Upper lobe of left lung (tissue), 6 donors: ENCODE measurements at regions not wholly inside any gene's neighbourhood (a gene's known extent, or its start where the extent isn't known, plus 50 kb on each side); places are given as distances from the start of the nearest gene placed in this dataset.

Experiments used
- ATAC-seq, 2 donors: fragments of 200-7000 bp; cut with Tn5 transposase; one replicate each; pipeline ENCODE4 v1.9.1; 2022; ENCODE audit warnings: mild to moderate bottlenecking in 2 of 2, moderate library complexity in 2 of 2; ENCODE audit not compliant: low FRiP score in 2 of 2
- DNase-seq, 2 donors: peaks; one replicate each; pipeline ENCODE4 v3.0.0-alpha.2; 2019 to 2020
- H3K27ac ChIP-seq, 4 donors: fragments of 200-600 bp; sonication (generic); one replicate each; pipeline ENCODE4 v1.5.1; 2016 to 2019
- H3K27me3 ChIP-seq, 4 donors: fragments of 200-600 bp; sonication (generic); one replicate each; pipeline ENCODE4 v1.5.1; 2017 to 2019
- H3K36me3 ChIP-seq, 4 donors: fragments of 200-600 bp; sonication (generic); one replicate each; pipeline ENCODE4 v1.5.1; 2016 to 2019
- H3K4me1 ChIP-seq, 4 donors: fragments of 200-600 bp; sonication (generic); one replicate each; pipeline ENCODE4 v1.5.1; 2018 to 2019
- H3K4me3 ChIP-seq, 4 donors: fragments of 200-600 bp; sonication (generic); one replicate each; pipeline ENCODE4 v1.5.1; 2017 to 2019; ENCODE audit warnings: mild to moderate bottlenecking in 2 of 4, moderate library complexity in 1 of 4
- H3K9me3 ChIP-seq, 4 donors: fragments of 200-600 bp; sonication (generic); one replicate each; pipeline ENCODE4 v1.5.1; 2018 to 2019
- EP300 ChIP-seq, 4 donors: sonication (generic); formaldehyde crosslinking; IDR thresholded peaks; one replicate each; pipeline ENCODE4 v1.5.1; 2017; ENCODE audit warnings: antibody characterized with exemption in 4 of 4, control low read depth in 2 of 4
- POLR2A ChIP-seq, 4 donors: fragments of 450-650 bp; IDR thresholded peaks; one replicate each; pipeline ENCODE4 v1.5.1; 2016 to 2017; ENCODE audit warnings: antibody characterized with exemption in 4 of 4, mild to moderate bottlenecking in 2 of 4
- POLR2AphosphoS5 ChIP-seq, 2 donors: sonication (generic); formaldehyde crosslinking; IDR thresholded peaks; one replicate each; pipeline ENCODE4 v1.5.1; 2017; ENCODE audit warnings: antibody characterized with exemption in 2 of 2
- WGBS, 2 donors: methylation state at CpG; one replicate each; pipeline ENCODE4 v1.1.5; 2017 to 2018; 5-methylcytosine and 5-hydroxymethylcytosine counted together
- TF ChIP-seq, protein P1 (sequence below), 6 experiments: fragments of 450-650 bp in 4 of 6; fragments of 200-600 bp in 2 of 6; sonication (generic) in 2 of 6; IDR thresholded peaks; one replicate each; pipeline ENCODE4 v1.5.1; 2016 to 2019; ENCODE audit warnings: antibody characterized with exemption in 6 of 6
- donor health status: DM: no; HTN: no; CAD: no; lungs with moderate emphysema.
- donor health status: DM: no; HTN: yes; CAD: no; lungs with severe emphysema.

DNA sequence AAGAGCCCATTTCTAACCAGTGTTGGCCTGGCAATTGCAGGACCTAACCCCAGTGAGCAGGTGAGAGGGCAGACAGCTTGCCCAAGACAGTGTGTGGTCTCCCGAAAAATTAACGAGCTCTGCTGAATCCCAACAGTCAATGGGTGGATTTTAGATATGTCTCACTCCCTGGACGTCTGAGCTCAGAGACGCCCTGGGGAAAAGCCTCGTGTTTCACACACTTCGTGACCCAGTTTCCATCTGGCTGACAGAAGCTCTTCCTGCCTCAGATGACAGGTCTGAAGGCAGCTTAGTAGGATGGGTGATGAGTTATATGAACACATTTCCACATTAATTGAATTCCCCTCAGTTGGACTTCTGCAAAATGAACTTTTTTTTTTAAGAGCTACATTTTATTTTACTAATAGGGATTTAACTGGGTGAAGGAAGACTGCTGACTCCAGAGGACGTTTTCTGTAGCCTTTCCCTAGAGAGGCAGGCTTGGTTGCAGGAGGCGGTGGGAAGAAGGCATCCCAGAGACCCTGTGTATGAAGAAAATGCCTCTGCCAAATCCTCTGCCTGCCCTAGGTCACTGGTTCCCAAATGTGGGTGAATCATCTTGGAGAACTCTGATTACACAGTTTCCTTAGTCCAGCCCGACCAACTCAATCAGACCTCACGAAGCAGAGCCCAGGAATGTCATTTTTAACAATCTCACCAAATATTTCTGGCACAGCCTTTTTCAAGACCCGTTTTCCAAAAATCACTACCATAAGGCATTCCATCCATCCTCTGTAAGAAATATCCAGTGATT lies 71.7 kb upstream of the LY86 start:
- WGBS, 2 donors, result 68 to 77% methylated on average over 11 of the region's 11 CpGs
- TF ChIP-seq EP300 (IDR thresholded peaks at IDR 0.05), result no peak
- TF ChIP-seq, protein P1, sequence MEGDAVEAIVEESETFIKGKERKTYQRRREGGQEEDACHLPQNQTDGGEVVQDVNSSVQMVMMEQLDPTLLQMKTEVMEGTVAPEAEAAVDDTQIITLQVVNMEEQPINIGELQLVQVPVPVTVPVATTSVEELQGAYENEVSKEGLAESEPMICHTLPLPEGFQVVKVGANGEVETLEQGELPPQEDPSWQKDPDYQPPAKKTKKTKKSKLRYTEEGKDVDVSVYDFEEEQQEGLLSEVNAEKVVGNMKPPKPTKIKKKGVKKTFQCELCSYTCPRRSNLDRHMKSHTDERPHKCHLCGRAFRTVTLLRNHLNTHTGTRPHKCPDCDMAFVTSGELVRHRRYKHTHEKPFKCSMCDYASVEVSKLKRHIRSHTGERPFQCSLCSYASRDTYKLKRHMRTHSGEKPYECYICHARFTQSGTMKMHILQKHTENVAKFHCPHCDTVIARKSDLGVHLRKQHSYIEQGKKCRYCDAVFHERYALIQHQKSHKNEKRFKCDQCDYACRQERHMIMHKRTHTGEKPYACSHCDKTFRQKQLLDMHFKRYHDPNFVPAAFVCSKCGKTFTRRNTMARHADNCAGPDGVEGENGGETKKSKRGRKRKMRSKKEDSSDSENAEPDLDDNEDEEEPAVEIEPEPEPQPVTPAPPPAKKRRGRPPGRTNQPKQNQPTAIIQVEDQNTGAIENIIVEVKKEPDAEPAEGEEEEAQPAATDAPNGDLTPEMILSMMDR (IDR thresholded peaks at IDR 0.05), result no peak
- TF ChIP-seq POLR2AphosphoS5 (IDR thresholded peaks at IDR 0.05), result no peak
- no peak for TF ChIP-seq POLR2A (IDR thresholded peaks at IDR 0.05)
- ATAC-seq, result peak in 1 of 2 donors; percentile 78
- Histone ChIP-seq H3K9me3 (no peaks in the 10 kb centered on the region), H3K27me3 (no peaks in the 10 kb centered on the region), H3K27ac (no peak overlapping the region), H3K36me3 (no peaks in the 10 kb centered on the region), H3K4me3 (no peak overlapping the region), H3K4me1 (no peaks in the 10 kb centered on the region)
- DNase-seq, result no peak

DNA sequence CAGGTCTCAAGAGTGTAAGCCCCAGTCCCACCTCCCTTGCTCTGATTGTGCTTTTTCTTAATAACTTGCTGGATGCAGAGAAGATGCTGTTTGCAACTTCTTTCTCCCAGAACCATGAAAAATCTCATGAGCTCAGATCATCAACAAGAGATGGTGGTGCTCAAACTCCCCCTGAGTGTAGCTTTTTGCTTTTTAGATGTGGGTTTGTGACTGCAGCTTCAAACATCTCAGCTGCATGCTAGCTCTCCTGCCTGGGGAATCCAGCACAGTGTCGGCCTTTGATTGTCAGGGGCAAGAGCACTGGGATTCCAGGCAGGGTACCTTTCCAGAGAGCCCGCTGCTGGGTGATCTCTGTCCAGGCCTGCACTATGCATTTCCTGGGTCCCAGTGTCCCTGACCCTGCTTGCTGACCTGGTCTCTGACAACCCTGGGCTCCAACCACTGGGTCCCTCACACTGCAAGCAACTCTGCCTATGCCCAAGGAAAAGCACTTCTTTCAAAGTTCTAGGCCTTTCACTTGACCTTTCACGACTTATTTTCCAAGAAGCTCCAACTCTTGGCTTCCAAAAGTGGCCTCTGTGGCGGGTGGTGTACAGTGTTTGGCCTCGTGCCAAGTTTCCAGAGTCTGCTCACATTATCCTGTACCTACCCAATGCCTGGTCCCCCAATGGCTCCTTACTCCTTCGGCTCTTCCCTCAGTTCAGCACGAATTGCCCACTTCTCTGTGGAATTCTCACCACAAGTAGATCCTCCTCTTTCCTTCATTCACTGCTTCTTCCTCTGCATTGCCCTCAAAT lies 69.7 kb upstream of the LY86 start:
- Histone ChIP-seq H3K27ac (no peak overlapping the region), H3K36me3 (no peaks in the 10 kb centered on the region), H3K4me1 (no peaks in the 10 kb centered on the region), H3K27me3 (no peaks in the 10 kb centered on the region), H3K9me3 (no peaks in the 10 kb centered on the region), H3K4me3 (no peak overlapping the region)
- WGBS, 2 donors, result 47 to 67% methylated on average over 5 to 7 of the region's 7 CpGs
- DNase-seq (no peak), ATAC-seq (no peak)
- no peak for TF ChIP-seq POLR2A (IDR thresholded peaks at IDR 0.05)

DNA sequence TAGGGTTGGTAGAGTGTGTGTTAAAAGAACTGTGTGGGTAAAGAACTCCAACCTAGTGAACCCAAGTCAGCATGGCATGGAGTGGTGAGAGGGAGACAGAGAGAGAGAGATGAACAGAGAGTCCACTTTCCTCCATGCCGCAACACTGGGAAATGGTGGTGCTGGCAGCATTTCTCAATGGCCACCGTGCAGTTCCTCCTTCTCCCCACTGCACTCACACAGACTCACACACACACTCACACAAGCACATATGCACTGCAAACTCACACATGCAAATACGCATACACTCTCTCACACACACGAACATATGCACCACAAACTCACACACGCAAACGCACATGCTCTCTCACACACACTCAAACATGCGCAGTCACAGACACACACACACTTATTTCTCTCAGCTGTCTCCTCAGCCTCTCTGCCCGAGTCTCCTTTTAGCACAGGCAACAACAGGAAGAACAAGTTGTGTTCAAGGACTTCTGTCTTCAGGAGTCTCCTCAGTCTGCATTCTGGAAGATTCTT lies 66.5 kb upstream of the LY86 start:
- WGBS, 2 donors, result 76 to 78% methylated on average over 8 of the region's 8 CpGs
- Histone ChIP-seq H3K27ac (no peak overlapping the region), H3K36me3 (no peaks in the 10 kb centered on the region), H3K4me1 (no peaks in the 10 kb centered on the region), H3K9me3 (no peaks in the 10 kb centered on the region), H3K4me3 (no peak overlapping the region), H3K27me3 (no peaks in the 10 kb centered on the region)
- DNase-seq (no peak), ATAC-seq (no peak)
- TF ChIP-seq, protein P1 (IDR thresholded peaks at IDR 0.05), result peak in 1 of 6 experiments; percentile 20
- TF ChIP-seq POLR2A (IDR thresholded peaks at IDR 0.05), result no peak
- no peak for TF ChIP-seq POLR2AphosphoS5 (IDR thresholded peaks at IDR 0.05)

DNA sequence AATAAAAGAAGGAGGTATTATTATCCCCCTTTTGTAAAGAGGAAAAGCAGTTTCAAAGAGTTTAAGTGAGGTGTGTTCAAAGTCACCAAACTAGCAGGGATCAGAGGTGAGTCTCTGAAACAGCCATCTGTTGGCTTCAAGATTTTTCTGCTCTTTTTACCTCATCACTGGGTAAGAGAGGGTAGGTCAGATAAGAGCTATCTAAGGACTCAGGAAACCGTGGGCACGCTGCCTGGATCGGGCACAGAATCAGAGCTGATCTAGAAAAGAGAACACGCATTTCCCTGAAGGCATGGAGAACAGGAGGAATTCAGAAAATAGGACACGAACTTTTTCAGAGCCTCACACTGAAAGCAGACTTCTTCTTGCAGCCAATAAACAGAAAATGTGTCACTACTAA lies 65.8 kb upstream of the LY86 start:
- H3K4me1 ChIP-seq, result no peaks in the 10 kb centered on the region
- TF ChIP-seq POLR2AphosphoS5 (IDR thresholded peaks at IDR 0.05), result no peak
- TF ChIP-seq, protein P1 (IDR thresholded peaks at IDR 0.05), result no peak
- TF ChIP-seq EP300 (IDR thresholded peaks at IDR 0.05), result no peak
- no peak for DNase-seq
- 52 to 68% methylated on average over 5 of the region's 5 CpGs for WGBS, 2 donors
- no peak overlapping the region for H3K27ac ChIP-seq
- ATAC-seq, result no peak
- no peaks in the 10 kb centered on the region for H3K36me3 ChIP-seq
- H3K27me3 ChIP-seq, result no peaks in the 10 kb centered on the region
- no peaks in the 10 kb centered on the region for H3K9me3 ChIP-seq
- no peak overlapping the region for H3K4me3 ChIP-seq

DNA sequence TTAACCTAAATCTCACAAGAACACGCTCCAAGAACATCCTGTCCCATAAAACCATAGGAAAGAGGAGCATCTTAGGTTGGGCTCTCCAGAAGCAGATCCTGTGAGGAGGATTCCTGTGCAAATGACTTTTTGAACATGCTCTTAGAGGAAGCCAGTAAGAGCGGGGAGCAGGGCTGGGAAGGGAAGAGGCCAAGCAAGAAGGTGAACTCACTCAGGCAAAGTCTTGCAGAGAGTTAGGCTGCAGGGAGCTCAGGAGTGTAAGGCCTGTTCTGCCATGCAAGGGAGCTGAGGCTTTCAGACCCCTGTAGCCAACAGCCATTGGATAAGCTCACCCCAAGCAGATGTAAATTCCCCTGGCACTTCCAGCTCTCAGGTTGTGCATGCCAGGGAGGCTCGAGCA lies 63.6 kb upstream of the LY86 start:
- no peak overlapping the region for H3K4me3 ChIP-seq
- no peak overlapping the region for H3K27ac ChIP-seq
- TF ChIP-seq POLR2A (IDR thresholded peaks at IDR 0.05) (no peak), POLR2AphosphoS5 (IDR thresholded peaks at IDR 0.05) (no peak), EP300 (IDR thresholded peaks at IDR 0.05) (no peak)
- TF ChIP-seq, protein P1 (IDR thresholded peaks at IDR 0.05), result no peak
- H3K36me3 ChIP-seq, result no peaks in the 10 kb centered on the region
- no peaks in the 10 kb centered on the region for H3K27me3 ChIP-seq
- WGBS, 2 donors, result 86 to 92% methylated on average over 3 of the region's 3 CpGs
- no peak for ATAC-seq
- H3K9me3 ChIP-seq, result peaks cover 0 to 1% (median 0%) of the 10 kb centered on the region in 4 donors
- no peaks in the 10 kb centered on the region for H3K4me1 ChIP-seq
- no peak for DNase-seq
